Naive thymus-derived CD8-positive, alpha-beta T cell (primary cell): ENCODE measurements at regions not wholly inside any gene's neighbourhood (a gene's known extent, or its start where the extent isn't known, plus 50 kb on each side); places are given as distances from the start of the nearest gene placed in this dataset.

Source experiments
- ATAC-seq, 2 donors: fragments of 150-1000 bp; cut with Tn5 transposase in 1 of 2; sonication (Bioruptor Pico), chemical (Tn5 transposase) in 1 of 2; 1 replicate in 1 of 2; 2 replicates in 1 of 2; pipeline ENCODE4 v1.10.0; 2021; ENCODE audit warnings: mild to moderate bottlenecking in 2 of 2, moderate library complexity in 2 of 2
- POLR2A ChIA-PET: fragments of 350-600 bp; sonication (Branson Sonifier 250); formaldehyde crosslinking; loops from one replicate; lab custom pipeline; 2021; ENCODE audit warnings: antibody characterized with exemption; lab: Charles Lee
- DNase-seq, 10 donors: peaks; one replicate each; pipeline versions ENCODE4 v3.0.0 to v3.0.0-alpha.2; 2020 to 2022
- H3K27ac Mint-ChIP-seq, 10 donors: one replicate each; pipeline ENCODE4 v1.8.0; 2020 to 2022; ENCODE audit warnings: mild to moderate bottlenecking in 10 of 10, mixed read lengths in 10 of 10, moderate library complexity in 4 of 10, inconsistent platforms in 1 of 10
- H3K27me3 Mint-ChIP-seq, 5 donors: one replicate each; pipeline ENCODE4 v1.8.0; 2021 to 2022; ENCODE audit warnings: mixed read lengths in 5 of 5
- H3K36me3 Mint-ChIP-seq, 3 donors: one replicate each; pipeline ENCODE4 v1.8.0; 2020 to 2022; ENCODE audit warnings: mixed read lengths in 3 of 3, mild to moderate bottlenecking in 2 of 3, inconsistent platforms in 1 of 3
- H3K4me1 Mint-ChIP-seq, 4 donors: one replicate each; pipeline ENCODE4 v1.8.0; 2021 to 2022; ENCODE audit warnings: mixed read lengths in 4 of 4
- H3K4me3 Mint-ChIP-seq, 10 donors: one replicate each; pipeline ENCODE4 v1.8.0; 2020 to 2022; ENCODE audit warnings: mild to moderate bottlenecking in 10 of 10, mixed read lengths in 10 of 10, moderate library complexity in 6 of 10, inconsistent platforms in 1 of 10
- H3K9me3 Mint-ChIP-seq, 9 donors: one replicate each; pipeline ENCODE4 v1.8.0; 2020 to 2022; ENCODE audit warnings: mixed read lengths in 9 of 9, mild to moderate bottlenecking in 3 of 9, inconsistent platforms in 1 of 9, moderate library complexity in 1 of 9

- H3K36me3 Mint-ChIP-seq = no peaks in the 10 kb centered on the region
- no peaks in the 10 kb centered on the region for H3K27me3 Mint-ChIP-seq
- H3K27ac Mint-ChIP-seq = no peak overlapping the region
- no peak for DNase-seq
- H3K4me3 Mint-ChIP-seq = no peak overlapping the region
- H3K9me3 Mint-ChIP-seq = peaks cover 0 to 2% (median 0%) of the 10 kb centered on the region in 9 donors
- no peak for ATAC-seq
- no peaks in the 10 kb centered on the region for H3K4me1 Mint-ChIP-seq
- POLR2A ChIA-PET = no interaction called here
Observed at GRCh38 chr4:13171292-13172057, 312.7 kb downstream of the RAB28 start.

DNA sequence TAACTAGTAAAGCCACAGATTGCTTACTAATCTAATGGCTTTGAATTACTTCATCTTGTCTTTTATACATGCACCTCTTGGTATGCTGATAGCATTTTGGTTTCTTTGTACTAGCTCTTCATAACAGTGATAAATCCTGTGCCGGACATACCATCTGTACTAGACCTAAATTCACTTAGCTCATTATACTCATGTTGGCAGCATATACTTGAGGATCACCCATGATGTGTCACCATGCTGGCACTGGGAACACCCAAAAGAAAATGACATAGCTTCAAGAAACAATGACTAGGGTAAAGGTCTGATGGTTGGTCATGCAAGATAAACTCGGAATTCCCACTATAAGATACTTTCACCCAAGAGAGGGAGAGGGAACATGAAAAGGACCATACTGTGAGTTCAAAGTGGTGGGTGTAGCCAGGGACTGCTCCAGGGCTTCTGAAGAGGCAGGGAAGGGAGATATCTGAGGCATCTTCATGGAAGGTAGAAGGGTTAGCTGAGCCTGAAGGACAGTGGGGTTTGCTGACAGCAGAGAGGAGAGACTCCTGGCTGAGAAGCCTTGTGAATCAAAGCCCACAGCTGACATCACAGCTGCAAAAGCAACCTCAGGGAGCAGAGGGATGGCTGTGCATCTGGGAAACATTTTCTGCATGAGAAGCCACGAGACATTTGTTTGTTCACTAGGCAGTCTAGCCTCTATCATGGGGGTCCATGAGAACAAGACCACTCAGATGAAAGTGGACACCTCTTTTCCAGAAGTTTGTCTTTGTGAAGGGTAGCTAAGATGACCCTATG is 314.2 kb downstream of the RAB28 start:
- DNase-seq (no peak), ATAC-seq (no peak)
- H3K27ac Mint-ChIP-seq = no peak overlapping the region
- no peaks in the 10 kb centered on the region for H3K27me3 Mint-ChIP-seq
- POLR2A ChIA-PET = no interaction called here
- H3K9me3 Mint-ChIP-seq = peaks cover 0 to 3% (median 0%) of the 10 kb centered on the region in 9 donors
- H3K4me1 Mint-ChIP-seq = no peaks in the 10 kb centered on the region
- no peaks in the 10 kb centered on the region for H3K36me3 Mint-ChIP-seq
- no peak overlapping the region for H3K4me3 Mint-ChIP-seq

DNA sequence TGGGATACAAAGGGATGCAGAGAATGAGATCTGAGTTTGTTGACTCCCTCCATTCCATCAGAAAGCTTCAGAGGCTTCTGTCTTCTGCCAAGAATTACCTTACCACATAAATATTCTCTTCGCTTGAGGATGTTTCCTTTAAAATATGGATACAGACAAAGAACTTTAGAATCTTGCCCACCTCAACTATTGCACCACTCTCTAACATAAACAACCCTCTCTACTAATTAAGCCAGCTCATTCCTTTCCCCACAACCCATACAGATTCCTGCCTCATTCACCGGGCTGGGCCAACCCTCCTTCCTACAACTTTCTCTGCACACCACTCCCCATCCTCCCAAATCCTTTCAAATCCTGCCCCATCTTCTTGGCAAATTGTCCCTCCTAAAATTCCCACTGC is 315.8 kb downstream of the RAB28 start:
- Mint-ChIP-seq H3K4me3 (no peak overlapping the region), H3K4me1 (no peaks in the 10 kb centered on the region), H3K27ac (no peak overlapping the region), H3K27me3 (no peaks in the 10 kb centered on the region), H3K36me3 (no peaks in the 10 kb centered on the region), H3K9me3 (peaks cover 0 to 3% (median 0%) of the 10 kb centered on the region in 9 donors)
- ATAC-seq (no peak), DNase-seq (no peak)
- POLR2A ChIA-PET = no interaction called here

GRCh38 chr4:13166214-13166613 is 317.9 kb downstream of the RAB28 start:
- no peak overlapping the region for H3K27ac Mint-ChIP-seq
- no peak overlapping the region for H3K4me3 Mint-ChIP-seq
- no peaks in the 10 kb centered on the region for H3K27me3 Mint-ChIP-seq
- POLR2A ChIA-PET = no interaction called here
- H3K36me3 Mint-ChIP-seq = no peaks in the 10 kb centered on the region
- no peak for ATAC-seq
- no peaks in the 10 kb centered on the region for H3K4me1 Mint-ChIP-seq
- H3K9me3 Mint-ChIP-seq = peaks cover 0 to 3% (median 0%) of the 10 kb centered on the region in 9 donors
- DNase-seq = no peak

GRCh38 chr4:13164783-13165331 is 319.3 kb downstream of the RAB28 start:
- no peaks in the 10 kb centered on the region for H3K27me3 Mint-ChIP-seq
- no peak for ATAC-seq
- H3K9me3 Mint-ChIP-seq = peaks cover 0 to 6% (median 0%) of the 10 kb centered on the region in 9 donors
- DNase-seq = no peak
- H3K27ac Mint-ChIP-seq = no peak overlapping the region
- H3K4me3 Mint-ChIP-seq = no peak overlapping the region
- H3K4me1 Mint-ChIP-seq = no peaks in the 10 kb centered on the region
- POLR2A ChIA-PET = no interaction called here
- H3K36me3 Mint-ChIP-seq = no peaks in the 10 kb centered on the region

- Mint-ChIP-seq H3K36me3 (no peaks in the 10 kb centered on the region), H3K27me3 (no peaks in the 10 kb centered on the region), H3K27ac (no peak overlapping the region), H3K4me3 (no peak overlapping the region), H3K4me1 (peaks cover 0 to 3% (median 0%) of the 10 kb centered on the region in 4 donors), H3K9me3 (peaks cover 0 to 12% (median 0%) of the 10 kb centered on the region in 9 donors)
- POLR2A ChIA-PET = no interaction called here
- DNase-seq = no peak
- no peak for ATAC-seq
Observed at GRCh38 chr4:13162886-13163285, 321.3 kb downstream of the RAB28 start.

DNA sequence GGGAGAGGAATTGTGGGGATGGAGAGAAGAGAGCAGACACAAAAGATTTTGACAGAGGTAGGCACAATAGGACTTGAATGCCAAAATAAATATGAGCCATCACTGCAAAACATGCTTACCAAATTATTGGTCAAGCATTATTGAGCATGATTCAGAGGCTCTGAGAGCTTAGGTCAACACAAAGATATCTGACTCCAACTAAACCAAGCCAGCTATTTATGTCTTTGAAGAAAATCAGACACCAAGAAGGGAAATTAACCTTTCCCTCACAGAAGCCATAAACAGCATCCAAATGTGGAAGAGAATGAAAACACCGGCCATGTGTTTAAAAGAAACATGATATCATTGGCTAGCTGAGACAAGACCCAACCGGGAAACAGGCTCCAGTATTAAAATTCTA is 323.2 kb downstream of the RAB28 start:
- DNase-seq (no peak), ATAC-seq (no peak)
- Mint-ChIP-seq H3K27me3 (no peaks in the 10 kb centered on the region), H3K4me1 (peaks cover 0 to 3% (median 0%) of the 10 kb centered on the region in 4 donors), H3K36me3 (no peaks in the 10 kb centered on the region), H3K27ac (no peak overlapping the region), H3K9me3 (peaks cover 0 to 16% (median 0%) of the 10 kb centered on the region in 9 donors), H3K4me3 (no peak overlapping the region)
- POLR2A ChIA-PET = no interaction called here

- Mint-ChIP-seq H3K4me3 (no peak overlapping the region), H3K27ac (peak overlapping the region in 1 of 10 donors; percentile 42), H3K9me3 (peaks cover 0 to 16% (median 0%) of the 10 kb centered on the region in 9 donors), H3K36me3 (peaks cover 0 to 4% (median 0%) of the 10 kb centered on the region in 3 donors), H3K4me1 (peaks cover 0 to 3% (median 0%) of the 10 kb centered on the region in 4 donors), H3K27me3 (peaks cover 0 to under 1% (median 0%) of the 10 kb centered on the region in 5 donors)
- ATAC-seq (no peak), DNase-seq (no peak)
- POLR2A ChIA-PET = no interaction called here
Observed at GRCh38 chr4:13159041-13159620, 325.0 kb downstream of the RAB28 start.

DNA sequence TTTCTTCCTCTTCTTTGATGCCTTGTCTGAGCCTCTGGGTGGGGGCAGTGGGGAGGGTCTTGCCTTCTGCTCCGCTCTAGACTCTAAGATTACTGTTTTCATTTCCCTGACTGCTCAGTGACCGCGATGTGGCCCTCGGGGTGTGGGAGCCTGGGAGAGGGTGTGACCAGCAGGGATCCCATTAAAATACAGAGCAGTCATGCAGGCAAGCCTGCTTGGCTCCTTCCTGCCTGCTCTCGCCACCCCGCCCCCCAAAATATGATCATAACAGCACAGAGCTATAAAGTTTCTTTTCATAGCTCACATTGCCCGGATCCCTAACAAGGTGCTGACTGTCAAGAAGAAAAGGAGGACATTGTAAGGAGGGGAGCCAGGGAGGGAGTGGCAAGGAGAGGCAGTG is 332.9 kb downstream of the RAB28 start:
- no peaks in the 10 kb centered on the region for H3K4me1 Mint-ChIP-seq
- no peak overlapping the region for H3K27ac Mint-ChIP-seq
- POLR2A ChIA-PET = no interaction called here
- H3K27me3 Mint-ChIP-seq = peaks cover 0 to 6% (median 0%) of the 10 kb centered on the region in 5 donors
- DNase-seq (no peak), ATAC-seq (no peak)
- no peak overlapping the region for H3K4me3 Mint-ChIP-seq
- H3K36me3 Mint-ChIP-seq = peaks cover 0 to 8% (median 0%) of the 10 kb centered on the region in 3 donors
- peaks cover 0 to 9% (median 0%) of the 10 kb centered on the region in 9 donors for H3K9me3 Mint-ChIP-seq

DNA sequence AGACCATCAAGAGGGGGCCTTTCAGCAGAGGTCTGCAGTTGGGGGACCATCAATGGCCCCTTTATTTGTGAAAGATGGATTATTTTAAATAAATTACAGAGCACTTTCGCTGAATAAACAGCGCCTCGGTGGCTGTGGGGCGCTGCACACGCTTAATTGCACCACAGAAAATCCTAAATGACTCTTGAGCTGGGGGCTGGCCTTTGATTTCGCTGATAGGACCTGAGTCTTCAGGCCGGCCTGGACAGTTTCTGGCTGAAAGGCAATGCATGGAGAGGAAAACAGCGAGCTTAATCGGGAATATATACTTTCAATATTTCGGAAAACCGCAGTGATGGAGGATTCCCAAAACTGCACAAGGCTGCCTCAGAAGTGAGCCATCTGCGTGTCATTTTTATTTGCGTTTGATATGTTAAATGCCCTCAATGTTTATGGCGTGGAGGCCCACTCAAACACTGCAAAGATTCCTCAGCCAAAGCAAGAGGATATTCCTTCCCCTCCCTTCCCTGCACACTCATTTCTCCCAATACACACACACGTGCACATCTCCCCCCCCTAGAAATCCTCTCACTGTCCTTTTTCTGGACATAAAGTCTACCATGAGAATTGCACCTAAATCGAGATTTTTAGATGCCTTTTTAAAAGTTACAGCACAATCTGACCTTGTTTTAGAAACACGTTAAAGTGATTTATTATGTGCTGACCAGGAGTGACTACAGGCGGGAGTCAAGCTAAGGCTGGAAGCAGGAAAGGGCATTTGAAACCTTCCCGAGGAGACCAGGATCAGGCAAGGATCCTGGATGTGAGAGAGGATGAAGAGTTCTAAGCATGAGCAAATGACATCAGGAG is 340.7 kb downstream of the RAB28 start:
- no peaks in the 10 kb centered on the region for H3K4me1 Mint-ChIP-seq
- ATAC-seq = no peak
- no peak overlapping the region for H3K27ac Mint-ChIP-seq
- POLR2A ChIA-PET = no interaction called here
- H3K36me3 Mint-ChIP-seq = peaks cover 0 to 5% (median 2%) of the 10 kb centered on the region in 3 donors
- no peak for DNase-seq
- no peaks in the 10 kb centered on the region for H3K27me3 Mint-ChIP-seq
- H3K9me3 Mint-ChIP-seq = no peaks in the 10 kb centered on the region
- H3K4me3 Mint-ChIP-seq = no peak overlapping the region

DNA sequence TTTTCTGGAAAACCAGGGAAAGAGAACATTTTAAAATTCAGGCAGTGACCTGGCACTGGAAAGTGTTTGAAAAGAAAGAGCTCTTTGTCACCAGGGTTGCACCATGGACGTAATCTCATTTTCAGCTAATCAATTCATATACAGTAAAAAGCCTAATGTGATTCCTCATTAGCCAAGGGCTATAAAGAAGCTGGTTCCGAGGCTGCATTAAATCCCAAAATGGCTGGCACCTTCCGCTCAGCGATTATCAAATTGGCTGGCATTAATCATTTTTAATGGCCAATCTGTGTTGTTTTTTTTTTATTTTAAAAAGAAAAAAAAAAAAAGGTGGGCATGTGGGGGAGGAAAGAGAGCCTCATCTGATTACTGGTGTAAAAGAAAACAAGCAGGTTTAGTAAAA is 341.4 kb downstream of the RAB28 start:
- POLR2A ChIA-PET = no interaction called here
- Mint-ChIP-seq H3K27me3 (no peaks in the 10 kb centered on the region), H3K4me1 (no peaks in the 10 kb centered on the region), H3K36me3 (peaks cover 0 to 5% (median 2%) of the 10 kb centered on the region in 3 donors), H3K4me3 (no peak overlapping the region), H3K9me3 (no peaks in the 10 kb centered on the region), H3K27ac (no peak overlapping the region)
- DNase-seq (no peak), ATAC-seq (no peak)

DNA sequence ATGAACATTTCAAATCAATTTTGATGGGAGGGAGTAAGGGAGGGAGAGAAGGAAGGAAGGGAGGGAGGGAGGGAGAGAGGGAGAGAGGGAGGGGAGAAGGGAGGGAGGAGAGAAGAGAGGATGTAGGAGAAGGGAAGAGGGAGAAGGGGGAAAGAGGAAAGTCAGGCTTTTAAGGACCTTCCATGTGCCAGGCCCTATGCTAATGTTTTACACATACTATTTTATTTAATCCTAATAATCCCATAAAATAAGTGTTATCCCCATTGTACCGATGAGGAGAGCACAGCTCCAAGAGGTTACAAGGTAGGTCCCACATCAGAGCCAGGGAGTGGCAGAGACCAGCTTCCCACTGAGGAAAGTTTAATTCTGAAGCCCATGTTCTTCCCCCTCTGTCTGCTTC is 341.9 kb downstream of the RAB28 start:
- peaks cover 0 to 5% (median 2%) of the 10 kb centered on the region in 3 donors for H3K36me3 Mint-ChIP-seq
- POLR2A ChIA-PET = no interaction called here

More for the DNA sequence above, 341.9 kb downstream of the RAB28 start:
- Mint-ChIP-seq H3K27ac (no peak overlapping the region), H3K4me3 (no peak overlapping the region), H3K9me3 (no peaks in the 10 kb centered on the region), H3K27me3 (no peaks in the 10 kb centered on the region), H3K4me1 (no peaks in the 10 kb centered on the region)
- ATAC-seq = no peak
- no peak for DNase-seq
